ENCODE measurements at regions not wholly inside any gene's neighbourhood (a gene's known extent, or its start where the extent isn't known, plus 50 kb on each side); places are given as distances from the start of the nearest gene placed in this dataset.

- H3K27ac ChIP-seq (ENCODE audit: low read depth in 1 of 2, low read length in 2 of 2), result no peak overlapping the region
- Mint-ChIP-seq H3K4me1 (peaks cover 29% of the 10 kb centered on the region), H3K4me3 (no peak overlapping the region), H3K9me3 (peaks cover 0 to 2% (median 0%) of the 10 kb centered on the region in 7 donors), H3K27ac (no peak overlapping the region), H3K27me3 (ENCODE audit: low read depth in 3 of 3) (peaks cover 2 to 5% (median 4%) of the 10 kb centered on the region in 3 donors), H3K36me3 (no peaks in the 10 kb centered on the region)
- intact Hi-C loops (cut with micrococcal nuclease), result no loop called here
- H3K4me3 ChIP-seq (replicated peaks in 1 of 3; ENCODE audit: low read depth in 2 of 3, low read length in 3 of 3), result no peak overlapping the region
- peaks cover 0 to under 1% of the 10 kb centered on the region in 2 donors for H3K9me3 ChIP-seq (replicated peaks in 1 of 2; ENCODE audit: control insufficient read depth in 1 of 2, insufficient read depth in 1 of 2, low read length in 2 of 2)
- H3K4me2 ChIP-seq (replicated peaks; ENCODE audit: extremely low read depth, low read length, poor library complexity, severe bottlenecking), result no peak overlapping the region
- no peak for TF ChIP-seq CTCF (IDR thresholded peaks at IDR 0.05)
- H2AFZ ChIP-seq (ENCODE audit: insufficient read depth, low read depth, low read length, poor library complexity, severe bottlenecking), result no peak overlapping the region
- DNase-seq, result no peak
- H3K27me3 ChIP-seq (ENCODE audit: control insufficient read depth in 2 of 2, insufficient read depth in 2 of 2, low read length in 2 of 2), result no peaks in the 10 kb centered on the region
- H3K36me3 ChIP-seq (replicated peaks in 1 of 2; ENCODE audit: control insufficient read depth in 1 of 2, insufficient read depth in 2 of 2, low read length in 2 of 2), result no peaks in the 10 kb centered on the region
- H4K20me1 ChIP-seq (ENCODE audit: insufficient read depth, low read length), result no peaks in the 10 kb centered on the region
- H3K4me1 ChIP-seq (ENCODE audit: control insufficient read depth in 1 of 2, insufficient read depth in 2 of 2, low read length in 2 of 2), result peaks cover 20 to 34% of the 10 kb centered on the region in 2 donors
- no peaks in the 10 kb centered on the region for H3K79me2 ChIP-seq (ENCODE audit: insufficient read depth, low read length)
- WGBS (ENCODE audit: insufficient coverage), result 100% methylated on average over 1 of the region's 5 CpGs
- no peak overlapping the region for H3K9ac ChIP-seq (ENCODE audit: insufficient read depth, low read length, poor library complexity, severe bottlenecking)
Observed at GRCh38 chr4:183390374-183390773, 54.1 kb upstream of the CDKN2AIP start.

DNA sequence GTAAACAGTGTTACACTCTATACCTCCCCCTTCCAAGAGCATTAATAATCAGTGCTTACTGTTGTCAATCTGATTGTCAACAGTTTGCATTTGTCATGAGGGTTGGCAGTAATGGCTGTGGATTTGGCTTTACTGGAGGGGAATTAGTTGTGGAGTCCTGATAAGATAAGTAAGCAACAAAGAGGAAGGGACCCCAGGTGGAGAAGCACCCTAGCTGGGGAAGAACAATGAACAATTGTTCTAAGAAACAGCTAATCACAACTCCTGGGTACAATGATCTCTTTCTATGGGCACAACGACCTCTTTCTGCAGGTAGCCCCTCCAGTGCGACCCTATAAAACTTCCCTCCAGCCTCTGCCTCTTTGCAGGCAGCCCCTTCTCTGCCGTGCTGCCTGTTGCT lies 53.2 kb upstream of the CDKN2AIP start:
- Histone ChIP-seq H3K9me3 (replicated peaks in 1 of 2; ENCODE audit: control insufficient read depth in 1 of 2, insufficient read depth in 1 of 2, low read length in 2 of 2) (no peaks in the 10 kb centered on the region), H3K4me1 (ENCODE audit: control insufficient read depth in 1 of 2, insufficient read depth in 2 of 2, low read length in 2 of 2) (peaks cover 28 to 43% of the 10 kb centered on the region in 2 donors), H3K79me2 (ENCODE audit: insufficient read depth, low read length) (no peaks in the 10 kb centered on the region), H4K20me1 (ENCODE audit: insufficient read depth, low read length) (no peaks in the 10 kb centered on the region), H3K9ac (ENCODE audit: insufficient read depth, low read length, poor library complexity, severe bottlenecking) (no peak overlapping the region), H3K27ac (ENCODE audit: low read depth in 1 of 2, low read length in 2 of 2) (no peak overlapping the region), H3K4me3 (replicated peaks in 1 of 3; ENCODE audit: low read depth in 2 of 3, low read length in 3 of 3) (no peak overlapping the region), H2AFZ (ENCODE audit: insufficient read depth, low read depth, low read length, poor library complexity, severe bottlenecking) (no peak overlapping the region), H3K27me3 (ENCODE audit: control insufficient read depth in 2 of 2, insufficient read depth in 2 of 2, low read length in 2 of 2) (no peaks in the 10 kb centered on the region), H3K4me2 (replicated peaks; ENCODE audit: extremely low read depth, low read length, poor library complexity, severe bottlenecking) (peak overlapping the region; percentile 59), H3K36me3 (replicated peaks in 1 of 2; ENCODE audit: control insufficient read depth in 1 of 2, insufficient read depth in 2 of 2, low read length in 2 of 2) (no peaks in the 10 kb centered on the region)
- no peaks in the 10 kb centered on the region for H3K36me3 Mint-ChIP-seq
- peak overlapping the region in 2 of 7 donors; percentile 35 to 59 for H3K27ac Mint-ChIP-seq
- intact Hi-C loops (cut with micrococcal nuclease), result no loop called here
- peaks cover 0 to 5% (median 4%) of the 10 kb centered on the region in 3 donors for H3K27me3 Mint-ChIP-seq (ENCODE audit: low read depth in 3 of 3)
- H3K4me3 Mint-ChIP-seq, result no peak overlapping the region
- TF ChIP-seq CTCF (IDR thresholded peaks at IDR 0.05), result no peak
- no peaks in the 10 kb centered on the region for H3K9me3 Mint-ChIP-seq
- 48% methylated on average over 3 of the region's 3 CpGs for WGBS (ENCODE audit: insufficient coverage)
- DNase-seq, result no peak
- H3K4me1 Mint-ChIP-seq, result peaks cover 37% of the 10 kb centered on the region

All from CD14-positive monocyte (primary cell).